ENCODE measurements at regions not wholly inside any gene's neighbourhood (a gene's known extent, or its start where the extent isn't known, plus 50 kb on each side); places are given as distances from the start of the nearest gene placed in this dataset.
A peak's percentile ranks its signal among the peaks of the same experiment; 100 is the strongest.

DNA sequence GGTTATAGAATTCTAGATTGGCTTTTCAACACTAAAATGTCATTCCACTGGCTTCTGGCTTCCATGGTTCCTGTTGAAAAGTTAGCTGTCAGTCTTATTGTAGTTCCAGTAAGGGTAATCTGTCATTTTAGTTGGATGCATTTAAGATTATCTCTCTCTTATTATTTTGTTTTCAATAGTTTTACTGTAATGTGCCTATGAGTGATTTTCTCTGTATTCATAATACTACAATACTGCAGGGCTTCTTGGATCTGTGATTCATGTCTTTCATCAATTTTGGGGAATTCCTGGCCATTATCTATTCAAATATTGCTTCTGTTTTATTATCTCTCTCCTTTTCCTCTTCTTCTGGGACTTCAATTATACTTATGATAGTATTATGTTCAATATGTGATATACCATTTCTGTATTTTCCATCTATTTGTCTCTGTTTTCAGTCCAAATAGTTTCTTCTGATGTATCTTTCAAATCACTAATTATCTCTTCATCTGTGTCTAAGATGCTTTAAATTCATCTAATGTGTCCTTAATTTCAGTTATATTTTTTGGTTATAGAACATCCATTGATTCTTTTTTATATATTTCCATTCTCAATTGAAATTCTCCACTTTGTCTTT is 101.5 kb downstream of the KCTD15 start:
- no peak for DNase-seq (ENCODE audit: low spot score)

GRCh38 chr19:33900817-33901216 is 104.1 kb downstream of the KCTD15 start:
- DNase-seq (ENCODE audit: low spot score) = no peak

- DNase-seq (ENCODE audit: low spot score) = no peak
Measured at GRCh38 chr19:33902395-33902794, 105.7 kb downstream of the KCTD15 start.

DNA sequence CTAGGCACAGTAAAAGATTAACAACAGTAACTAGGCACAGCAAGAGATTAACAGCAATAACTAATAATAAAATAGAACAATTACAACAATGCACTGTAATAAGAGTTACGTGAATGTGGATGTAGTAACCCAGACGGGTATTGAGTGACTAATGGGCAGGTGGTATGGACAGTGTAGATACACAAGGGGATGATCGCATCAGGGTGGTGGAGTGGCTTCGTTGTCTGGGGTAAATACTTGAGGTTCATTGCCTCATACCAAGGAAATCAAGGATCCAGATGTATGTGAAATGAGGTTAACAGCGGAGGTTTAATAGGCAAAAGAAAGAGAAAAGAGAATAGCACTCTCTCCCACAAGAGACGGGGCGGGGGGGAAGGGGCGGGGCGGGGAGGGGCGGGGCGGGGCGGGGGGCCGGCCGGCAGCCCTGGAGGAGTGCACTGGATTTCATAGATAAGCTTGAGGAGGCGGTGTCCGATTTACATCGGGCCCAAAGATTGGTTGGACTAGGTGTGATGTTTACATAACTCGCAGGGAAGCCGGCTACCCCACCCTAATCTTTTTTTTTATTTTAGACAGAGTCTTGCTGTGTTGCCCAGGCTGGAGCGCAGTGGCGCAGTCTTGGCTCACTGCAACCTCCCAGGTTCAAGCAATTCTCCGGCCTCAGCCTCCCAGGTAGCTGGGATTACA is 106.3 kb downstream of the KCTD15 start:
- DNase-seq (ENCODE audit: low spot score) = no peak

- DNase-seq (ENCODE audit: low spot score) = no peak
Measured at GRCh38 chr19:33903489-33903850, 106.8 kb downstream of the KCTD15 start.

DNA sequence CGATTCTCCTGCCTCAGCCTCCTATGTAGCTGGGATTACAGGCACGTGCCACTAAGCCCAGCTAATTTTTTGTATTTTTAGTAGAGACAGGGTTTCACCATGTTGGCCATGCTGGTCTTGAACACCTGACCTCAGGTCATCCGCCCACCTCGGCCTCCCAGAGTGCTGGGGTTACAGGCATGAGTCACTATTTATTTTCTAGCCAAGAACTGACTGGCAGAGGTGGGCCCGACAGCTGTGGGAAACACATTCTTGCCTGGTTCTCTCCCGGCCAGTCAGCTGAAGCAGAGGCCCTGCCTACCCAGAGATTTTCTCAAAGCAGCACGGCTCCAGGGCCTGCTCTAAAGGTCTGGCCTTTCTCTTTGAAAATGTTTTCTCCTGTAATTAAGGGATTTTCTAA is 108.0 kb downstream of the KCTD15 start:
- DNase-seq (ENCODE audit: low spot score) = peak; percentile 31

- no peak for DNase-seq (ENCODE audit: low spot score)
Measured at GRCh38 chr19:33905473-33905936, 108.8 kb downstream of the KCTD15 start.

DNA sequence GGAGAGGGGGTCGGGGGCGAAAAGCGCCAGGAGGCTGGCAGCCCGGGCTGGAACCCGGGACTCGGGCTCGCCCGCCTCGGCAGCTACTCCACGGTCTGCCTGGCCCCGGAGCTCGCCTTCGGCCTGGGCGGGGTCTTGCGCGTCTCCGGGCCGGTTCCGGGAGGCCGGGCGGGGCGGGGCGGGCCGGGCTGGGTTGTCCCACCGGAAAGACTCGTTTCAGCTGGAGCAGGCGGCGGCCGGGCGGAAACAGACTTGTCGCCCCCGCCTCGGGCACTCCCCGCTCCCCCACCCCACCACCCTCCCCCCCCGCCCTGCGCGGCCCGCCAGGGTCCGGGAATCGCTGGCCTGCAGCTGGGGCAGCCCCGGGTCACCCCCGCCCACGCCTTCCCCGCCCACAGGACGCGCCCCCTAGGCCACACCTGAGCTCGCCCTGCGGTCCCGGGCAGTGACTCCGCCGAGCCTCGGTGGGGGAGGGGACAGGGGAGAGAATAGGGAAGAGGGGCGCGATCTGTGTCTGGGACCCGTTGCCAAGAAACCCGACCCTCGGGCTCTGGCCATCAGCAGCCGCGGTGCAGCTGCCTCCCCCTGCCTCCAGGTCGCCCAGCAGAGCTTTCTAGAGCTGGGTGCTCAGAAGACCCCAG is 109.4 kb downstream of the KCTD15 start:
- DNase-seq (ENCODE audit: low spot score) = no peak

- DNase-seq (ENCODE audit: low spot score) = no peak
Measured at GRCh38 chr19:33906578-33907335, 110.1 kb downstream of the KCTD15 start.

DNA sequence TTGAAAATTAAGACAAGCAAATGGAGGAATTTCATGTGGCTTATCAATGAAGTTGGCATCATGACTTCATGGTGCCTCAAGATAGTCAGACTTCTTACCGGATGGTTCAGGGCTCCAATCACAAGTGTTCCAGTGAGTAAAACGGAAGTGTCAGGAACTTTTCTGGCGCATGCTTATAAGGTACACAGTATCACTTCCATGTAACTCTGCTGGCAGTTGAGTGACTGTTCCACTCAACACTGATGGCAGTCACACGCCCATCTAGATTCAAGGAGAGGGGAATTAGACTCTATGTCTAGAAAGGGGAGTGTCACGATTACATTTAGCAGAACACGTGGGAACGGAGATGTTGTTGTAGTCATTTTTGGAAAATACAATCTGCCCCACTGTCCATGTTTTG is 114.3 kb downstream of the KCTD15 start:
- no peak for DNase-seq (ENCODE audit: low spot score)

GRCh38 chr19:33914599-33914998 is 117.9 kb downstream of the KCTD15 start:
- no peak for DNase-seq (ENCODE audit: low spot score)

DNA sequence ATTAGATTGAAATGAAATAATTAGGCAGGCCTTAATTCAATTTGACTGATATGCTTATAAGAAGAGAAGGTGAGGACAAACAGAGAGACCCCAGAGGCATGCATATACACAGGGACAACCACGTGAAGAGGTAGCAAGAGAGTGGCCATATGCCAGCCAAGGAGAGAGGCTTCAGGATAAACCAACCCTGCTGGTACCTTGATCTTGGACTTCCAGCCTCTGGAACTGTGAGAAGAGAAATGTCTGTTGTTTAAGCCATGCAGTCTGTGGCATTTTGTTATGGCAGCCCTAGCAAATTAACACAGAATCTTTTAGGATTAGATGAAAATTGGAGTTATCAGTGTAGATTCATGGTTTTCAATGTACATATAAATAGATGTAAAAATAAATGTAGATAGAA is 120.1 kb downstream of the KCTD15 start:
- DNase-seq (ENCODE audit: low spot score) = no peak

- DNase-seq (ENCODE audit: low spot score) = no peak
Measured at GRCh38 chr19:33919291-33919690, 122.6 kb downstream of the KCTD15 start.

- no peak for DNase-seq (ENCODE audit: low spot score)
Measured at GRCh38 chr19:33921165-33921564, 124.5 kb downstream of the KCTD15 start.

- DNase-seq (ENCODE audit: low spot score) = no peak
Measured at GRCh38 chr19:33926306-33926705, 129.6 kb downstream of the KCTD15 start.

- no peak for DNase-seq (ENCODE audit: low spot score)
Measured at GRCh38 chr19:33927789-33928457, 131.3 kb downstream of the KCTD15 start.

- DNase-seq (ENCODE audit: low spot score) = no peak
Measured at GRCh38 chr19:33928458-33928950, 131.8 kb downstream of the KCTD15 start.

- DNase-seq (ENCODE audit: low spot score) = no peak
Measured at GRCh38 chr19:33933931-33934330, 137.3 kb downstream of the KCTD15 start.

DNA sequence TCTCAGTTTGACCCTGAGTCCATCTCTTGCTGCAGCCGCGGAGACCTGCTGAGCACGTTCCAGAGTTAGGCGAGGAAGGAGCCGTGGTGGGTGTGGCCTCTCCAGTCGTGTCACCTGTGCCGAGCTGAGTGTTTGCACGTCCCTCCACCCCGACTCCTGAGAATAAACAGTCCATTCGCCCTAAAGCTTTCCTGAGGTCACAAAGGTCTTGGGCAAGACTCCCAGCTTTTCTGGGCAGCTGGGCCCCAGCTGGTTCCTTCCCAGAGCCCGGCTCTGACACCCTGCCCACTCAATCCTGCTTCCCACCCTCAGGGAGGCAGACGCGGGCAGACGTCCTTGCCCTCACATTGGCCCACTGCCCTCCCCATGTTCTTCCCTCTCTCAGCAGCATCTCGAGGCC is 142.2 kb downstream of the KCTD15 start:
- no peak for DNase-seq (ENCODE audit: low spot score)

- DNase-seq (ENCODE audit: low spot score) = no peak
Measured at GRCh38 chr19:33941133-33941532, 144.5 kb downstream of the KCTD15 start.

DNA sequence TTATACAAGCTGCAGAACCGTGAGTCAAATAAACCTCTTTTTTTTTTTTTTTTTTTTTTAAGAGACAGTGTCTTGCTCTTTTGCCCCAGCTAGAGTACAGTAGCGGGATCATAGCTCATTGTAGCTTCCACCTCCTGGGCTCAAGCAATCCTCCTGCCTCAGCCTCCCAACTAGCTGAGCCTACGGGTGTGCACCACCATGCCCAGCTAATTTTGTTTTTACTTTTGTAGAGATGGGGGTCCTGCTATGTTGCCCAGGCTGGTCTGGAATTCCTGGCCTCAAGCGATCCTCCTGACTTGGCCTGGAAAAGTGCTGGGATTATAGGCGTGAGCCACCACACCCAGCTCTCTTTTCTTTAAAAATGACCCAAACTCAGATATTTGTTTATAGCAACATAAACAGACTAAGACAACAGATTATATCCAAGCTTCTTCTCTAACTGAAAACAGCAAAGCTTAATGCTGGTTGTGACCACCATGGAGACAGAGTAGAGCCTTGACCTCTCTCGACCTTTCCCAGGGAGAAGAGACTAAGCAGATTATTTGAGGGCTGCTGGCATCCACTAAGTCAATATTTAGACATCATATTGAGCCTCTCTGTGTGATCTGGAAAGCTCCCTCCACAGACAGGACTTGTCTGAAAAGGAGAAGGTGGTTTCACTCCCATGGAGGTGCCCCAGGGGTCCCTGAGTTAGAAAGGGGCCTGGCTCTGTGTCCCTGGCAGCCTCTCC is 150.0 kb downstream of the KCTD15 start:
- DNase-seq (ENCODE audit: low spot score) = no peak

Data from A172 (cell line).